HepG2 (cell line): ENCODE measurements at regions not wholly inside any gene's neighbourhood (a gene's known extent, or its start where the extent isn't known, plus 50 kb on each side); places are given as distances from the start of the nearest gene placed in this dataset.

Source experiments
- ADNP ChIP-seq: sonication (generic); formaldehyde crosslinking; IDR thresholded peaks from 2 replicates; pipeline ENCODE4 v1.4.0; 2020; ENCODE audit warnings: missing genetic modification reagents
- CCAR2 ChIP-seq: fragments of 200-400 bp; formaldehyde crosslinking; optimal IDR thresholded peaks from 2 replicates; pipeline ENCODE3; 2018; ENCODE audit warnings: low read depth, mild to moderate bottlenecking, low read length, moderate library complexity
- FIP1L1 ChIP-seq: fragments of 200-400 bp; formaldehyde crosslinking; IDR thresholded peaks from 2 replicates; pipeline ENCODE4 v1.6.1; 2018; ENCODE audit warnings: low read depth, mild to moderate bottlenecking, low read length, moderate library complexity, borderline replicate concordance; ENCODE audit not compliant: insufficient read depth
- FOXP1 ChIP-seq, 2 experiments: fragments of 450-650 bp in 1 of 2; IDR thresholded peaks; 2 replicates each; pipeline ENCODE4 v1.6.1; 2017 to 2018; ENCODE audit warnings: antibody characterized with exemption in 1 of 2
- MIER3 ChIP-seq: IDR thresholded peaks from 2 replicates; pipeline ENCODE4 v1.6.1; 2016; ENCODE audit warnings: missing compliant biosample characterization, borderline replicate concordance
- PLSCR1 ChIP-seq: sonication (generic); formaldehyde crosslinking; IDR thresholded peaks from 2 replicates; pipeline ENCODE4 v1.5.0; 2020; ENCODE audit warnings: missing genetic modification reagents, mild to moderate bottlenecking, borderline replicate concordance
- RBFOX2 ChIP-seq: fragments of 200-400 bp; formaldehyde crosslinking; IDR thresholded peaks from 2 replicates; pipeline ENCODE4 v1.6.1; 2017; ENCODE audit warnings: low read depth, mild to moderate bottlenecking, low read length
- SMAD3 ChIP-seq: sonication (generic); formaldehyde crosslinking; IDR thresholded peaks from 2 replicates; pipeline ENCODE4 v1.4.0; 2020; ENCODE audit warnings: missing genetic modification reagents
- TOE1 ChIP-seq: sonication (generic); formaldehyde crosslinking; IDR thresholded peaks from 2 replicates; pipeline ENCODE4 v1.4.0; 2020; ENCODE audit warnings: mild to moderate bottlenecking, missing genetic modification reagents
- USF2 ChIP-seq, 2 experiments: sonication (generic) in 1 of 2; formaldehyde crosslinking in 1 of 2; IDR thresholded peaks; 2 replicates each; pipeline versions ENCODE4 v1.5.1 to v1.6.1; 2011 to 2020; ENCODE audit warnings: borderline replicate concordance in 1 of 2, low read depth in 1 of 2, low read length in 1 of 2, mild to moderate bottlenecking in 1 of 2, missing genetic modification reagents in 1 of 2, moderate library complexity in 1 of 2
- ZBTB34 ChIP-seq: sonication (generic); formaldehyde crosslinking; IDR thresholded peaks from 2 replicates; pipeline ENCODE4 v1.8.0; 2022; ENCODE audit warnings: mild to moderate bottlenecking, missing genetic modification reagents
- ZBTB7B ChIP-seq: sonication (generic); formaldehyde crosslinking; IDR thresholded peaks from 2 replicates; pipeline ENCODE4 v1.4.0; 2020; ENCODE audit warnings: missing genetic modification reagents
- ZNF124 ChIP-seq: sonication (generic); formaldehyde crosslinking; IDR thresholded peaks from 2 replicates; pipeline ENCODE4 v1.4.0; 2020; ENCODE audit warnings: missing genetic modification reagents
- ZNF281 ChIP-seq: sonication (generic); formaldehyde crosslinking; IDR thresholded peaks from 2 replicates; pipeline ENCODE4 v1.4.0; 2020; ENCODE audit warnings: missing genetic modification reagents, borderline replicate concordance
- ZNF329 ChIP-seq: sonication (generic); formaldehyde crosslinking; IDR thresholded peaks from 2 replicates; pipeline ENCODE4 v1.9.0; 2021; ENCODE audit warnings: low read depth, mild to moderate bottlenecking, missing genetic modification reagents
- ZNF510 ChIP-seq: sonication (generic); formaldehyde crosslinking; IDR thresholded peaks from 2 replicates; pipeline ENCODE4 v1.4.0; 2020; ENCODE audit warnings: low read depth, mild to moderate bottlenecking, missing genetic modification reagents
- ZNF740 ChIP-seq: sonication (generic); formaldehyde crosslinking; IDR thresholded peaks from 2 replicates; pipeline ENCODE4 v1.4.0; 2020; ENCODE audit warnings: missing genetic modification reagents
- ZNF75D ChIP-seq: sonication (generic); formaldehyde crosslinking; IDR thresholded peaks from 2 replicates; pipeline ENCODE4 v1.8.1; 2023; ENCODE audit warnings: missing genetic modification reagents, mild to moderate bottlenecking, borderline replicate concordance
- ZNF850 ChIP-seq: sonication (generic); formaldehyde crosslinking; conservative IDR thresholded peaks from 2 replicates; pipeline ENCODE4 v1.9.0; 2021; ENCODE audit warnings: mild to moderate bottlenecking, missing genetic modification reagents
- TF ChIP-seq, protein P1 (sequence below): sonication (generic); formaldehyde crosslinking; IDR thresholded peaks from 2 replicates; pipeline ENCODE4 v1.9.0; 2021; ENCODE audit warnings: missing genetic modification reagents, mild to moderate bottlenecking, borderline replicate concordance

- TF ChIP-seq PLSCR1 (CRISPR knock-in tag) (no peak), TOE1 (CRISPR knock-in tag) (0 out of 2 replicates have a peak, but pooled peaks have one; percentile 9), FOXP1 (IDR thresholded peaks at IDR 0.05) (no peak), FOXP1 (CRISPR knock-in tag; IDR thresholded peaks at IDR 0.05) (peak; percentile 96), ZNF281 (CRISPR knock-in tag) (no peak), FIP1L1 (no peak), ZNF124 (no peak), ZNF510 (CRISPR knock-in tag) (no peak), CCAR2 (no peak), ZNF329 (CRISPR knock-in tag) (no peak), ZBTB7B (CRISPR knock-in tag) (no peak), ZBTB34 (CRISPR knock-in tag) (no peak), ADNP (CRISPR knock-in tag) (no peak), MIER3 (CRISPR knock-in tag) (peak; percentile 69; the same call in 1 of the 2 replicates), SMAD3 (CRISPR knock-in tag) (peak; percentile 45; the same call in 1 of the 2 replicates), USF2 (IDR thresholded peaks at IDR 0.05; ENCODE audit: low read depth, low read length) (no peak), USF2 (CRISPR knock-in tag; IDR thresholded peaks at IDR 0.05; ENCODE audit: borderline replicate concordance) (no peak), ZNF740 (CRISPR knock-in tag) (no peak), ZNF75D (CRISPR knock-in tag) (no peak), ZNF850 (CRISPR knock-in tag) (no peak), RBFOX2 (peak; percentile 18)
- TF ChIP-seq, protein P1, sequence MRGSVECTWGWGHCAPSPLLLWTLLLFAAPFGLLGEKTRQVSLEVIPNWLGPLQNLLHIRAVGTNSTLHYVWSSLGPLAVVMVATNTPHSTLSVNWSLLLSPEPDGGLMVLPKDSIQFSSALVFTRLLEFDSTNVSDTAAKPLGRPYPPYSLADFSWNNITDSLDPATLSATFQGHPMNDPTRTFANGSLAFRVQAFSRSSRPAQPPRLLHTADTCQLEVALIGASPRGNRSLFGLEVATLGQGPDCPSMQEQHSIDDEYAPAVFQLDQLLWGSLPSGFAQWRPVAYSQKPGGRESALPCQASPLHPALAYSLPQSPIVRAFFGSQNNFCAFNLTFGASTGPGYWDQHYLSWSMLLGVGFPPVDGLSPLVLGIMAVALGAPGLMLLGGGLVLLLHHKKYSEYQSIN (CRISPR knock-in tag) = no peak
Measured at GRCh38 chr5:92944903-92945604, 636.0 kb downstream of the NR2F1-AS1 start (continued).
